Stimulated activated CD4-positive, alpha-beta T cell treated with anti-CD3 and anti-CD28 coated beads, Interleukin-2, amount 100 ng/mL, for 4 hours (primary cell): ENCODE measurements at regions not wholly inside any gene's neighbourhood (a gene's known extent, or its start where the extent isn't known, plus 50 kb on each side); places are given as distances from the start of the nearest gene placed in this dataset.

Experiments used
- DNase-seq: peaks from one replicate; pipeline ENCODE4 v3.0.0-alpha.2; 2020; ENCODE audit warnings: low read depth

DNA sequence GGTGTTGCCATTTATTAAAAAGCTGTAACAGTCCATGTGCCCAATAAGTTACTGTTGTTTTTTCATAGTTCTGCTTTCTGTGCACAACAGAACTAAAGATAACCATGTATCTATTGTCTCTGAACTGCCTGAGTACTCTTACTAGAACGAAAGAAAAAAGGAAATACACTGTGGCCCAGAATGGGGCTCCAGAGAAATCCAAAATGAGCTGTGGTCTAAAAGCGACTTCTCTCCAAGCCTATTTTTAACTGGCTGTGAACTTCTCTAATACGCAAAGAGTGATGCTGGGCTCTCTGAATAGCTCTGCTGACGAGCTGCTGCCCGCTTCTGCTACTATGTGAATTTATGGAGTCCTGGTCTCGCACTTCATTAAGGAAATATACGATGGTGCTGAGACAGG lies 56.2 kb upstream of the LPP start:
- no peak for DNase-seq

DNA sequence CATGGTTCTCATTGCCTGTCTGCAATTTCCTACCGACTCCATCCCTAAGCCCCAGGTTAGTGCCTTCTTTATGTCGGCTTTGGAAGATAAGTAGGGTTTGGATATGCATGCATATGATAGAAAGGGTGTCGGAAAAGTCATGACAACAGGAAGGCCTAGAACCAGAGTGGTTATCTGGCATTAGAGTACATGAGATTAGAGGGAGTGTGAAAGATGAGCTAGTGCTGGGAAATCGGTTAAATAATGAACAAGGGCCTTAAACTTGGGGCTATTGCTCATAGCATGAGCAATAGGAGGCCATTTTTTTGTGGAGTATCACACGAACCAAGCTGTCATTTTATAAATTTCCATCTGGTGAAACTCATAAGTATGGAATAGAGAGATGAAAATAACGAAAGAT lies 54.0 kb upstream of the LPP start:
- DNase-seq: no peak

DNA sequence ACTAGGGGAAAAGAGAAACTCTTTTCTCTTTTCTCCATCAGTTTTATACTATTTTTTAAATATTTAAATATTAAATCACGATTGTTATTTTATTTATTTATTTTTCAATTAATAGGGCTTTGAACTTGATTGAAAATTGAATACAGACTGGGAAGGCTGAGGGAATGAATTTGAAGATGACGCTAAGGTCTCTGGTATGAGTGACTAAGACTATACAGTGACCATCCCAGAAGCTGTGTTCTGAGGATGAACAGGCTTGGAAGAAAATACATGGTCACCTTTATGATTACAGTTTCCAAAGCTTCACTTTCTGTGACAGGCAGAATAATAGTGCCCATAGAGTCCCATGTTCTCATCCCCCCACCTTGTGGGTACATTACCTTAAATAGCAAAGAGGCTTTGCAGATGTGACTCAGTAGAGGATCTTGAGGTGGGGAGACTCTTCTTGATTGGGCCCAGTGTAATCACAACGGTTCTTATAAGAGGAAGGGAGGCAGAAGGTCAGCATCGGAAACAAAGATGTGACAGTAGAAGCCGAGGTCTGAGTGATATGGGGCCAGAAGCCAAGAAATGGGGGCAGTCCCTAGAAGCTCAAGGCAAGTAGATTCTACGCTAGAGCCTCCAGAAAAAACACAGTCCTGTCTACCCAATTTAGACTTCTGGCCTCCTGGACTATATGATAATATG lies 51.0 kb upstream of the LPP start:
- DNase-seq: no peak

DNA sequence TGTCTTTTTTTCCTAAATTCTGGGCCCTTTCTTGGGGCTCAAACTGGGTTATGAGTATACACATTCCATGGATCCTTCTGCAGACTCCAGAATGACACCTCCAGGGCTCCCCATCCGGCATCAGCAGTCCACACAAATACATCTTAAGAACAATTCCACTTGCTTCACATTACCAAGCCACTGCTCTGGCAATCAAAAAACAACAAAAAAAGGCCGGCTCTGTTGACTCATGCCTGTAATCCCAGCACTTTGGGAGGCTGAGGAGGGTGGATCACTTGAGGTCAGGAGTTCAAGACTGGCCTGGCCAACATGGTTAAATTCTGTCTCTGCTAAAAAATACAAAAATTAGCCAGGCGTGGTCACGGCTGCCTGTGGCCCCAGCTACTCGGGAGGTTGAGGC lies 49.9 kb upstream of the LPP start:
- DNase-seq: no peak
